Endothelial cell of umbilical vein (primary cell): ENCODE measurements at regions not wholly inside any gene's neighbourhood (a gene's known extent, or its start where the extent isn't known, plus 50 kb on each side); places are given as distances from the start of the nearest gene placed in this dataset.

Experiments
- BruUV-seq: library from RNA; stranded (reverse); fragments of 400-500 nt; replicated peaks from 2 replicates; lab custom pipeline; 2021; lab: Mats Ljungman, UMichigan
- CTCF ChIA-PET: fragments of 300-600, 350-600 bp; sonication (Branson Sonifier 250); formaldehyde crosslinking; loops from one replicate; lab custom pipeline; 2021; ENCODE audit warnings: antibody characterized with exemption, inconsistent platforms; lab: Charles Lee
- POLR2A ChIA-PET: fragments of 300-600, 350-600 bp; sonication (Branson Sonifier 250); formaldehyde crosslinking; loops from one replicate; lab custom pipeline; 2021; ENCODE audit warnings: antibody characterized with exemption, inconsistent platforms; lab: Charles Lee
- DNase-seq: peaks from one replicate; pipeline ENCODE4 v3.0.0-alpha.2; 2011; ENCODE audit warnings: low read depth, low spot score
- FAIRE-seq: peaks from 2 replicates; lab custom pipeline; 2011; peaks lifted over from hg19 to GRCh38; lab: Jason Lieb, UNC
- H2AFZ ChIP-seq: 2 replicates; pipeline ENCODE4 v1.6.0; 2012; ENCODE audit warnings: low read depth, low read length, control low read depth, inconsistent platforms
- H3K27ac ChIP-seq: 2 replicates; pipeline ENCODE4 v1.5.1; 2011; ENCODE audit warnings: low read depth, mild to moderate bottlenecking, control low read depth, low read length, moderate library complexity; ENCODE audit not compliant: insufficient read depth
- H3K27me3 ChIP-seq, 2 experiments: 2 replicates each; pipeline versions ENCODE4 v1.6.0 to v1.6.1; 2011; ENCODE audit warnings: low read length in 2 of 2, mixed read lengths in 1 of 2; ENCODE audit not compliant: control insufficient read depth in 2 of 2, insufficient read depth in 2 of 2
- H3K36me3 ChIP-seq, 2 experiments: 2 replicates in 1 of 2; 3 replicates in 1 of 2; pipeline ENCODE4 v1.5.1; 2011; ENCODE audit warnings: low read length in 2 of 2, mild to moderate bottlenecking in 1 of 2, moderate library complexity in 1 of 2; ENCODE audit not compliant: control insufficient read depth in 2 of 2, insufficient read depth in 2 of 2; ENCODE audit errors: extremely low read depth in 1 of 2
- H3K4me1 ChIP-seq: 3 replicates; pipeline ENCODE4 v1.5.1; 2011; ENCODE audit warnings: mild to moderate bottlenecking, low read length; ENCODE audit not compliant: control insufficient read depth, insufficient read depth; ENCODE audit errors: extremely low read depth
- H3K4me2 ChIP-seq: 2 replicates; pipeline ENCODE4 v1.6.1; 2011; ENCODE audit warnings: low read length, control low read depth, mixed read lengths; ENCODE audit not compliant: insufficient read depth
- H3K4me3 ChIP-seq, 3 experiments: fragments of 200-600 bp in 1 of 3; sonication (generic), shearing (Covaris generic) in 1 of 3; replicated peaks in 1 of 3; 2 replicates each; pipeline ENCODE4 v1.5.1; 2011 to 2016; ENCODE audit warnings: control low read depth in 3 of 3, low read length in 3 of 3, mild to moderate bottlenecking in 2 of 3, inconsistent platforms in 1 of 3, low read depth in 1 of 3, moderate library complexity in 1 of 3; ENCODE audit not compliant: insufficient read depth in 1 of 3
- H3K79me2 ChIP-seq: 2 replicates; pipeline ENCODE4 v1.6.0; 2012; ENCODE audit warnings: low read length, inconsistent platforms; ENCODE audit not compliant: control insufficient read depth, insufficient read depth
- H3K9ac ChIP-seq: replicated peaks from 2 replicates; pipeline ENCODE3; 2011; ENCODE audit warnings: low read length, control low read depth; ENCODE audit not compliant: insufficient read depth; ENCODE audit errors: extremely low read depth
- H3K9me1 ChIP-seq: replicated peaks from 3 replicates; pipeline ENCODE4 v1.6.0; 2011; ENCODE audit warnings: mild to moderate bottlenecking, low read length; ENCODE audit not compliant: control insufficient read depth, insufficient read depth; ENCODE audit errors: extremely low read depth
- H3K9me3 ChIP-seq: replicated peaks from 2 replicates; pipeline ENCODE4 v1.5.1; 2012; ENCODE audit warnings: low read length, inconsistent platforms; ENCODE audit not compliant: control insufficient read depth, insufficient read depth
- H4K20me1 ChIP-seq: replicated peaks from 2 replicates; pipeline ENCODE3; 2011; ENCODE audit warnings: mild to moderate bottlenecking, low read length; ENCODE audit not compliant: control insufficient read depth, insufficient read depth; ENCODE audit errors: extremely low read depth
- EZH2 ChIP-seq: IDR thresholded peaks from 2 replicates; pipeline ENCODE4 v1.6.1; 2012; ENCODE audit warnings: borderline replicate concordance, low read depth, mild to moderate bottlenecking, moderate library complexity, low read length, inconsistent platforms; ENCODE audit not compliant: severe bottlenecking
- FOS ChIP-seq: IDR thresholded peaks from 2 replicates; pipeline ENCODE4 v1.6.1; 2011; ENCODE audit warnings: mild to moderate bottlenecking, low read length, moderate library complexity, borderline replicate concordance; ENCODE audit not compliant: insufficient read depth
- GATA2 ChIP-seq: IDR thresholded peaks from 2 replicates; pipeline ENCODE4 v1.7.0; 2011; ENCODE audit warnings: low read depth, mild to moderate bottlenecking, moderate library complexity, mixed read lengths, low read length; ENCODE audit not compliant: insufficient read length, insufficient read depth
- JUN ChIP-seq: IDR thresholded peaks from 2 replicates; pipeline ENCODE4 v1.6.1; 2011; ENCODE audit warnings: borderline replicate concordance, low read depth; ENCODE audit not compliant: insufficient read length, insufficient read depth
- MYC ChIP-seq: IDR thresholded peaks from one replicate; pipeline ENCODE4 v1.6.1; 2011; ENCODE audit warnings: mild to moderate bottlenecking, low read depth, low read length
- POLR2A ChIP-seq: IDR thresholded peaks from 2 replicates; pipeline ENCODE4 v1.6.1; 2012; ENCODE audit warnings: low read depth, mild to moderate bottlenecking, control low read depth, low read length
- POLR2AphosphoS5 ChIP-seq: IDR thresholded peaks from 2 replicates; pipeline ENCODE4 v1.6.1; 2012; ENCODE audit warnings: low read depth, mild to moderate bottlenecking, control low read depth, low read length, moderate library complexity; ENCODE audit not compliant: insufficient read depth
- dilution Hi-C: fragments of 300-500 bp; cut with MboI; formaldehyde crosslinking; loops from one replicate; pipeline ENCODE4 v1.15.0; 2019; ENCODE audit warnings: low sequenced_read_pairs; ENCODE audit not compliant: extremely low pct_ligation_motif_present
- intact Hi-C: fragments of 100-400 bp; cut with micrococcal nuclease; formaldehyde crosslinking; loops from one replicate; pipeline ENCODE4 v1.10.0; 2022
- TF ChIP-seq, protein P1 (sequence below), 2 donors: IDR thresholded peaks; 1 replicate in 1 of 2; 2 replicates in 1 of 2; pipeline ENCODE4 v1.5.1; 2011; ENCODE audit warnings: low read length in 2 of 2, mild to moderate bottlenecking in 2 of 2, moderate library complexity in 2 of 2, control low read depth in 1 of 2, inconsistent platforms in 1 of 2, low read depth in 1 of 2; ENCODE audit not compliant: insufficient read depth in 1 of 2; ENCODE audit errors: extremely low read depth in 1 of 2
- TF ChIP-seq, protein P2 (sequence below): IDR thresholded peaks from 2 replicates; pipeline ENCODE4 v1.6.1; 2011; ENCODE audit not compliant: insufficient read depth, insufficient read length

DNA sequence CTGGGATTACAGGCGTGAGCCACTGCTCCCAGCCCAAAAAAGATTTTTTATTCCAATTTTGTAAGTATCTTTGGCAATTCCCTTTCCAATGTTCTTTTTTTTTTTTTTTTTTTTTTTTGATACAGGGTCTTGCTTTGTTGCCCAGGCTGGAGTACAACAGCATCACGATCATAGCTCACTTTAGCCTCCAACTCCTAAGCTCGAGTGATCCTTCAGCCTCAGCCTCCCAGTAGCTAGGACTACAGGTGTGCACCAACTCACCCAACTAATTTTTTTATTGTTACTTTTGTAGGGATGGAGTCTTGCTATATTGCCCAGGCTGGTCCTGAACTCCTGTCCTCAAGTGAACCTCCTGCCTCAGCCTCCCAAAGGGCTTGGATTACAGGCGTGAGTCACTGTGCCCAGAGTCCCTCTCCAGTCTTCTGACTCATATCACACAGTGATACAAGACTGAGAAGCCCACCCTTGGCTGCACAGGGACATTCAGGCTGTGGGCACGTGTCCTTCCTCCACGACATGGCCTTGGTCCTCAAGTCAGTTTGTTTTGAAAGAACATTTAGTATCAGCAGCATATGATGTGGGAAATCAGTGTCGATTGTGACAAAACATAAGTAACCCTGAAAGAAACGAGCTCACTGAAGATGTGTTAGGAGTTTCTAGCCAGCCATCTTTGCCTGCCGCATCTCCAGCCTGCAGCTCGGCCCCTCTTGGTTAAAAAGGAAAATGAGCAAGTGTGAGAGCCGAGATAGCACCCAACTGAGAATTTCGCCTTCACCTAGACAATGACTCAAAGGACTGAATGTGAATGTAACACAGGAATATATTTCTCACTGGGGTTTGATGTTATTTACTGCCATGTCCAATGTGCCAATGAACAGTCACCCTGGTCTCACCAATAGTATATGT is 175.5 kb downstream of the MN1 start:
- H3K4me1 ChIP-seq = no peaks in the 10 kb centered on the region
- TF ChIP-seq POLR2AphosphoS5 (no peak), GATA2 (no peak), JUN (no peak), MYC (no peak), FOS (no peak), EZH2 (no peak), POLR2A (no peak)
- TF ChIP-seq, protein P1, sequence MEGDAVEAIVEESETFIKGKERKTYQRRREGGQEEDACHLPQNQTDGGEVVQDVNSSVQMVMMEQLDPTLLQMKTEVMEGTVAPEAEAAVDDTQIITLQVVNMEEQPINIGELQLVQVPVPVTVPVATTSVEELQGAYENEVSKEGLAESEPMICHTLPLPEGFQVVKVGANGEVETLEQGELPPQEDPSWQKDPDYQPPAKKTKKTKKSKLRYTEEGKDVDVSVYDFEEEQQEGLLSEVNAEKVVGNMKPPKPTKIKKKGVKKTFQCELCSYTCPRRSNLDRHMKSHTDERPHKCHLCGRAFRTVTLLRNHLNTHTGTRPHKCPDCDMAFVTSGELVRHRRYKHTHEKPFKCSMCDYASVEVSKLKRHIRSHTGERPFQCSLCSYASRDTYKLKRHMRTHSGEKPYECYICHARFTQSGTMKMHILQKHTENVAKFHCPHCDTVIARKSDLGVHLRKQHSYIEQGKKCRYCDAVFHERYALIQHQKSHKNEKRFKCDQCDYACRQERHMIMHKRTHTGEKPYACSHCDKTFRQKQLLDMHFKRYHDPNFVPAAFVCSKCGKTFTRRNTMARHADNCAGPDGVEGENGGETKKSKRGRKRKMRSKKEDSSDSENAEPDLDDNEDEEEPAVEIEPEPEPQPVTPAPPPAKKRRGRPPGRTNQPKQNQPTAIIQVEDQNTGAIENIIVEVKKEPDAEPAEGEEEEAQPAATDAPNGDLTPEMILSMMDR (IDR thresholded peaks at IDR 0.05; ENCODE audit: extremely low read depth in 1 of 2, insufficient read depth in 1 of 2, low read depth in 1 of 2, low read length in 2 of 2) = no peak
- TF ChIP-seq, protein P2, sequence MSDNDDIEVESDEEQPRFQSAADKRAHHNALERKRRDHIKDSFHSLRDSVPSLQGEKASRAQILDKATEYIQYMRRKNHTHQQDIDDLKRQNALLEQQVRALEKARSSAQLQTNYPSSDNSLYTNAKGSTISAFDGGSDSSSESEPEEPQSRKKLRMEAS = no peak
- H3K4me2 ChIP-seq = no peak overlapping the region
- no peak for FAIRE-seq
- no peaks in the 10 kb centered on the region for H3K9me1 ChIP-seq
- no TSS peak for BruUV-seq
- dilution Hi-C loops (no loop called here), intact Hi-C loops (no loop called here)
- ChIA-PET CTCF (interaction anchor here (1.6 kb wide), 1 partner anchor 9 kb away, joined by 4 read pairs; no protein-coding TSS in a partner anchor), POLR2A (no interaction called here)
- H4K20me1 ChIP-seq = no peaks in the 10 kb centered on the region
- H3K27ac ChIP-seq = no peak overlapping the region
- DNase-seq = no peak
- H3K79me2 ChIP-seq = no peaks in the 10 kb centered on the region
- H2AFZ ChIP-seq = no peak overlapping the region
- H3K27me3 ChIP-seq = peaks cover 0 to 4% of the 10 kb centered on the region in 2 experiments
- no peaks in the 10 kb centered on the region for H3K36me3 ChIP-seq
- H3K9me3 ChIP-seq = no peaks in the 10 kb centered on the region
- H3K4me3 ChIP-seq = no peak overlapping the region
- no peak overlapping the region for H3K9ac ChIP-seq
